ENCODE measurements at regions not wholly inside any gene's neighbourhood (a gene's known extent, or its start where the extent isn't known, plus 50 kb on each side); places are given as distances from the start of the nearest gene placed in this dataset.
"Not testable (repeated sequence)": the region's sequence is repeated elsewhere in the genome, so short reads cannot be mapped to it uniquely, and the experiment has no call there.

GRCh38 chr7:150169943-150170490 is 153.1 kb upstream of the LRRC61 start:
- DNase-seq; CTCF ChIA-PET; POLR2A ChIA-PET (ENCODE audit: unreplicated experiment); intact Hi-C loops (cut with micrococcal nuclease); H3K4me2 ChIP-seq (ENCODE audit: low read length); BruUV-seq (replicated peaks); H3K79me2 ChIP-seq (ENCODE audit: low read length); H3K9me3 ChIP-seq (ENCODE audit: low read length); H4K20me1 ChIP-seq (ENCODE audit: low read length); H3K27ac ChIP-seq (ENCODE audit: low read length); H3K27me3 ChIP-seq (ENCODE audit: low read length); H3K9ac ChIP-seq (ENCODE audit: low read length); H3K4me3 ChIP-seq (ENCODE audit: low read length); H3F3A ChIP-seq (ENCODE audit: low read length, unreplicated experiment); H3K9me2 ChIP-seq (replicated peaks; ENCODE audit: low read length); ATAC-seq; H2AFZ ChIP-seq (ENCODE audit: low read length); H3K4me1 ChIP-seq (ENCODE audit: insufficient read depth, low read length); H3K36me3 ChIP-seq (ENCODE audit: low read depth, low read length): not testable (repeated sequence)

DNA sequence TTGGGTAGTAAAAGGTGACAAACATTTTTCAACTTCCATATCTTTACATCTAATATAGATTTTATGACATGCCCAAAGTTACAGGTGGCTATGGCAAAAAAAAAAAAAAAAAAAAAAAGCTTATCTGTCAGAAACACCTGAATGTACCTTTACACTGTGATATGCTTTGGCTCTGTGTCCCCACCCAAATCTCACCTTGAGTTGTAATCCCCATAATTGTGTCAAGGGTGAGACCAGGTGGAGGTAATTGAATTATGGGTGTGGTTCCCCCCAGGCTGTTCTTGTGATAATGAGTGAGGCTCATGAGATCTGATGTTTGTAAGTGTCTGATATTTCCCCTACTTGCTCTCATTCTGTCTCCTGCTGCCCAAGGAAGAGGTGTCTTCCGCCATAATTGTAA is 139.6 kb upstream of the LRRC61 start:
- H3K27ac ChIP-seq (ENCODE audit: low read length); H4K20me1 ChIP-seq (ENCODE audit: low read length); H3K4me2 ChIP-seq (ENCODE audit: low read length); H3K4me3 ChIP-seq (ENCODE audit: low read length); BruUV-seq (replicated peaks); H3K4me1 ChIP-seq (ENCODE audit: insufficient read depth, low read length); H3K9me2 ChIP-seq (replicated peaks; ENCODE audit: low read length); H3K27me3 ChIP-seq (ENCODE audit: low read length); ATAC-seq; intact Hi-C loops (cut with micrococcal nuclease); H3K9me3 ChIP-seq (ENCODE audit: low read length); H3K36me3 ChIP-seq (ENCODE audit: low read depth, low read length); H3K79me2 ChIP-seq (ENCODE audit: low read length); H3F3A ChIP-seq (ENCODE audit: low read length, unreplicated experiment); H3K9ac ChIP-seq (ENCODE audit: low read length); DNase-seq; POLR2A ChIA-PET (ENCODE audit: unreplicated experiment); H2AFZ ChIP-seq (ENCODE audit: low read length); CTCF ChIA-PET: not testable (repeated sequence)

- H3F3A ChIP-seq (ENCODE audit: low read length, unreplicated experiment); H3K27ac ChIP-seq (ENCODE audit: low read length); H4K20me1 ChIP-seq (ENCODE audit: low read length); H3K9ac ChIP-seq (ENCODE audit: low read length); CTCF ChIA-PET; ATAC-seq; H3K79me2 ChIP-seq (ENCODE audit: low read length); H2AFZ ChIP-seq (ENCODE audit: low read length); BruUV-seq (replicated peaks); POLR2A ChIA-PET (ENCODE audit: unreplicated experiment); intact Hi-C loops (cut with micrococcal nuclease); H3K9me3 ChIP-seq (ENCODE audit: low read length); DNase-seq; H3K4me2 ChIP-seq (ENCODE audit: low read length); H3K4me3 ChIP-seq (ENCODE audit: low read length); H3K4me1 ChIP-seq (ENCODE audit: insufficient read depth, low read length); H3K9me2 ChIP-seq (replicated peaks; ENCODE audit: low read length); H3K36me3 ChIP-seq (ENCODE audit: low read depth, low read length); H3K27me3 ChIP-seq (ENCODE audit: low read length): not testable (repeated sequence)
These were observed 133.2 kb upstream of the LRRC61 start for GRCh38 chr7:150189963-150190362.

GRCh38 chr7:150192541-150192940 is 130.6 kb upstream of the LRRC61 start:
- H3K27ac ChIP-seq (ENCODE audit: low read length); H3K9ac ChIP-seq (ENCODE audit: low read length); H3K9me2 ChIP-seq (replicated peaks; ENCODE audit: low read length); ATAC-seq; H3K27me3 ChIP-seq (ENCODE audit: low read length); CTCF ChIA-PET; H3F3A ChIP-seq (ENCODE audit: low read length, unreplicated experiment); H4K20me1 ChIP-seq (ENCODE audit: low read length); DNase-seq; intact Hi-C loops (cut with micrococcal nuclease); H3K4me3 ChIP-seq (ENCODE audit: low read length); H3K9me3 ChIP-seq (ENCODE audit: low read length); H3K4me1 ChIP-seq (ENCODE audit: insufficient read depth, low read length); H2AFZ ChIP-seq (ENCODE audit: low read length); H3K4me2 ChIP-seq (ENCODE audit: low read length); POLR2A ChIA-PET (ENCODE audit: unreplicated experiment); BruUV-seq (replicated peaks); H3K36me3 ChIP-seq (ENCODE audit: low read depth, low read length); H3K79me2 ChIP-seq (ENCODE audit: low read length): not testable (repeated sequence)

GRCh38 chr7:150193866-150194265 is 129.3 kb upstream of the LRRC61 start:
- ATAC-seq; H3K79me2 ChIP-seq (ENCODE audit: low read length); H3K9me3 ChIP-seq (ENCODE audit: low read length); H3K27me3 ChIP-seq (ENCODE audit: low read length); CTCF ChIA-PET; DNase-seq; BruUV-seq (replicated peaks); H3K27ac ChIP-seq (ENCODE audit: low read length); H3K9ac ChIP-seq (ENCODE audit: low read length); POLR2A ChIA-PET (ENCODE audit: unreplicated experiment); H3F3A ChIP-seq (ENCODE audit: low read length, unreplicated experiment); H3K4me2 ChIP-seq (ENCODE audit: low read length); H3K36me3 ChIP-seq (ENCODE audit: low read depth, low read length); H3K4me3 ChIP-seq (ENCODE audit: low read length); H2AFZ ChIP-seq (ENCODE audit: low read length); H3K4me1 ChIP-seq (ENCODE audit: insufficient read depth, low read length); intact Hi-C loops (cut with micrococcal nuclease); H3K9me2 ChIP-seq (replicated peaks; ENCODE audit: low read length); H4K20me1 ChIP-seq (ENCODE audit: low read length): not testable (repeated sequence)

Data from PC-3 (cell line).